Fibroblast of pulmonary artery (primary cell): ENCODE measurements at regions not wholly inside any gene's neighbourhood (a gene's known extent, or its start where the extent isn't known, plus 50 kb on each side); places are given as distances from the start of the nearest gene placed in this dataset.

ENCODE experiments used
- DNase-seq: peaks from one replicate; pipeline ENCODE4 v3.0.0-alpha.2; 2010; ENCODE audit warnings: low read depth
- H3K4me3 ChIP-seq: replicated peaks from 2 replicates; pipeline ENCODE4 v1.5.1; 2011; ENCODE audit warnings: low read depth, mild to moderate bottlenecking, control low read depth, low read length, moderate library complexity
- TF ChIP-seq, protein P1 (sequence below): IDR thresholded peaks from 2 replicates; pipeline ENCODE4 v1.5.1; 2011; ENCODE audit warnings: mild to moderate bottlenecking, control low read depth, low read length, inconsistent platforms; ENCODE audit errors: missing control alignments

- no peak overlapping the region for H3K4me3 ChIP-seq
- TF ChIP-seq, protein P1, sequence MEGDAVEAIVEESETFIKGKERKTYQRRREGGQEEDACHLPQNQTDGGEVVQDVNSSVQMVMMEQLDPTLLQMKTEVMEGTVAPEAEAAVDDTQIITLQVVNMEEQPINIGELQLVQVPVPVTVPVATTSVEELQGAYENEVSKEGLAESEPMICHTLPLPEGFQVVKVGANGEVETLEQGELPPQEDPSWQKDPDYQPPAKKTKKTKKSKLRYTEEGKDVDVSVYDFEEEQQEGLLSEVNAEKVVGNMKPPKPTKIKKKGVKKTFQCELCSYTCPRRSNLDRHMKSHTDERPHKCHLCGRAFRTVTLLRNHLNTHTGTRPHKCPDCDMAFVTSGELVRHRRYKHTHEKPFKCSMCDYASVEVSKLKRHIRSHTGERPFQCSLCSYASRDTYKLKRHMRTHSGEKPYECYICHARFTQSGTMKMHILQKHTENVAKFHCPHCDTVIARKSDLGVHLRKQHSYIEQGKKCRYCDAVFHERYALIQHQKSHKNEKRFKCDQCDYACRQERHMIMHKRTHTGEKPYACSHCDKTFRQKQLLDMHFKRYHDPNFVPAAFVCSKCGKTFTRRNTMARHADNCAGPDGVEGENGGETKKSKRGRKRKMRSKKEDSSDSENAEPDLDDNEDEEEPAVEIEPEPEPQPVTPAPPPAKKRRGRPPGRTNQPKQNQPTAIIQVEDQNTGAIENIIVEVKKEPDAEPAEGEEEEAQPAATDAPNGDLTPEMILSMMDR = no peak
- DNase-seq = no peak
Measured at GRCh38 chr4:124874172-124874450, 161.6 kb upstream of the ANKRD50 start.

- no peak overlapping the region for H3K4me3 ChIP-seq
- no peak for DNase-seq
- TF ChIP-seq, protein P1 = no peak
Measured at GRCh38 chr4:124873361-124874171, 161.0 kb upstream of the ANKRD50 start.

- H3K4me3 ChIP-seq = no peak overlapping the region
- TF ChIP-seq, protein P1 = no peak
- DNase-seq = no peak
Measured at GRCh38 chr4:124872659-124873058, 160.1 kb upstream of the ANKRD50 start.

- TF ChIP-seq, protein P1 = no peak
- DNase-seq = no peak
- H3K4me3 ChIP-seq = no peak overlapping the region
Measured at GRCh38 chr4:124869961-124870495, 157.5 kb upstream of the ANKRD50 start.

GRCh38 chr4:124868495-124868894 is 156.0 kb upstream of the ANKRD50 start:
- H3K4me3 ChIP-seq = no peak overlapping the region
- DNase-seq = peak; percentile 23
- TF ChIP-seq, protein P1 = no peak

DNA sequence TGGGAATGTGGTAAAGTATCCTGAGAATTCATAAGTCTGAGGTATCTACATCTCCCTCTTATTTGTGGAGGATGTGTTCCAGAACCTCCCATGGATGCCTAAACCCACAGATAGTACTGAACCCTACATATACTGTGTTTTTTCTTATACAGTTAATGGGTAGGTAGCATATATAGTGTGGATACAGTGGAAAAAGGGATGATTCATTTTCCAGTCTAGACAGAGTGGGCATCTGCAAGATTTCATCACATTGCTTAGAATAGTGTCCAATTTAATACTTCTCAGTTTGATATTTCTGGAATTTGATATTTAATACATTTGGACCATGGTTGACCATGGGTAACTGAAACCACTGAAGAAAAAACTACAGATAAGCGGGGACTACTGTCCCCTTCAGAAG is 155.0 kb upstream of the ANKRD50 start:
- DNase-seq = peak; percentile 40
- TF ChIP-seq, protein P1 = no peak
- H3K4me3 ChIP-seq = no peak overlapping the region

DNA sequence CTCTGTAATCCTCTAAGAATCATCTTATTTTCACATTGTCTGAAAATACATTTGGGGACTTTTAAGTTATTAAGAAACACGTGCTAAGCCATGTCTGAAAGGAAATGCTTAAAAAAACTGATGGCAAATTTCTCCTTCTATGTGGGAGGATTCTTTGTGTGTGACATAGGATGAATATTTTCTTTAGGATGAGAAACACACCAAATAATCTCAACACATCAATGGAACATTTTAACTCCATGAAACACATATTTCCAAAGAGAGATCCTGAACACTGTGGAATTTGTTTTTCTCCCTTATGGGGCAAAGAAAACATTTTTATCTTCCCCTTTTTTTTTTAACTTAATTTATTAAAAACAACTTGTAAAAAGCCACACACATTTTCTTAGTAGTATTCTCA is 153.8 kb upstream of the ANKRD50 start:
- DNase-seq = peak; percentile 22
- H3K4me3 ChIP-seq = no peak overlapping the region
- TF ChIP-seq, protein P1 = no peak
